Stomach (tissue), 4 donors: ENCODE measurements at regions not wholly inside any gene's neighbourhood (a gene's known extent, or its start where the extent isn't known, plus 50 kb on each side); places are given as distances from the start of the nearest gene placed in this dataset.

Experiments used
- CTCF ChIP-seq, 7 experiments: fragments of 450-650 bp in 4 of 7; fragments of 200-600 bp in 3 of 7; sonication (generic) in 3 of 7; IDR thresholded peaks; one replicate each; pipeline ENCODE4 v1.5.1; 2016 to 2019; ENCODE audit warnings: antibody characterized with exemption in 7 of 7, control low read depth in 2 of 7, mild to moderate bottlenecking in 1 of 7
- POLR2A ChIP-seq, 4 donors: fragments of 450-650 bp; IDR thresholded peaks; one replicate each; pipeline ENCODE4 v1.6.1; 2016; ENCODE audit warnings: antibody characterized with exemption in 4 of 4, control low read depth in 2 of 4, mild to moderate bottlenecking in 1 of 4, moderate library complexity in 1 of 4

GRCh38 chr2:189933041-189933440, 129.5 kb downstream of the MSTN start:
- TF ChIP-seq POLR2A (IDR thresholded peaks at IDR 0.05) (no peak), CTCF (IDR thresholded peaks at IDR 0.05) (no peak)
